ENCODE measurements at regions not wholly inside any gene's neighbourhood (a gene's known extent, or its start where the extent isn't known, plus 50 kb on each side); places are given as distances from the start of the nearest gene placed in this dataset.
"Not testable (repeated sequence)": the region's sequence is repeated elsewhere in the genome, so short reads cannot be mapped to it uniquely, and the experiment has no call there.

DNA sequence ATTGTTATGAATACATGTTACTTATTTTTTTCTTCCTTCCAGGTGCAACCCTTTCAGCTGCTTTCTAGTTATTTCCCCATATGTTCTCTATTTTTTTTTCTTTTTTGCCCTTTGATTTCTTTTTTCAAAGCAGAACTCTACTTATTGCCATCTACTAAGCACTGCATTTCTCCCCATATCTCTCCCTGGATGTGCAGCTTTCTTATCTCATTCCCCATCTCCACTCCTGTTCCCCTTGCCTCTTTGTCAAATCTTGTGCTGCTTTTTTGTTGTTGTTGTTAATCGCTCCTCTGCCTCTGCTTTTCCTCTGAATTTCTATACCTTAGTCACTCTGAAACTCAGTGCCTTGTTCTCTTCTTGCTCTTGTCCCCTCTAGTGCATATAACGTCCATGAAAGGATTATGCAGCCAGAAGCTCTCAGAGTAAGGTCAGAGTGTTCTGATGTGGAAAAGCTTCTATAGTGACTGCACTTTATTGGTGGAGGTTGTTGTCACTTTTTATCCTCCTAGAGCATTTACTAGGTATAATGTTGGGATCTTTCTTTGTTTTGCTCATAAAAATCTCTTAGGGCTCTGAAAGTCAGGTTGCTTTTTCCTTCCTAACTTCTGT lies 51.1 kb upstream of the JADE1 start:
- Histone ChIP-seq H3K27ac (ENCODE audit: low read length) (no peak overlapping the region), H3K27me3 (ENCODE audit: control insufficient read depth, insufficient read depth, low read length) (no peaks in the 10 kb centered on the region), H3K9me3 (ENCODE audit: control insufficient read depth, insufficient read depth, low read length) (no peaks in the 10 kb centered on the region), H3K4me3 (ENCODE audit: low read length) (no peak overlapping the region), H3K4me1 (ENCODE audit: control insufficient read depth, insufficient read depth, low read length) (0 out of 2 replicates have a peak, but pooled peaks cover 2% of the 10 kb centered on the region), H3K36me3 (ENCODE audit: control insufficient read depth, insufficient read depth, low read length) (no peaks in the 10 kb centered on the region)
- WGBS (ENCODE audit: insufficient coverage, insufficient read length): no CpG with 5 or more reads among the region's 2 CpGs
- no peak for DNase-seq (ENCODE audit: low read depth, low spot score)

GRCh38 chr4:128757712-128758111 lies 51.8 kb upstream of the JADE1 start:
- H3K36me3 ChIP-seq (ENCODE audit: control insufficient read depth, insufficient read depth, low read length): no peaks in the 10 kb centered on the region
- H3K9me3 ChIP-seq (ENCODE audit: control insufficient read depth, insufficient read depth, low read length): no peaks in the 10 kb centered on the region
- no peak overlapping the region for H3K4me3 ChIP-seq (ENCODE audit: low read length)
- no peak for DNase-seq (ENCODE audit: low read depth, low spot score)
- 0 out of 2 replicates have a peak, but pooled peaks cover 2% of the 10 kb centered on the region for H3K4me1 ChIP-seq (ENCODE audit: control insufficient read depth, insufficient read depth, low read length)
- no CpG with 5 or more reads among the region's 3 CpGs for WGBS (ENCODE audit: insufficient coverage, insufficient read length)
- H3K27me3 ChIP-seq (ENCODE audit: control insufficient read depth, insufficient read depth, low read length): no peaks in the 10 kb centered on the region
- H3K27ac ChIP-seq (ENCODE audit: low read length): no peak overlapping the region

GRCh38 chr4:128751354-128751753 lies 58.1 kb upstream of the JADE1 start:
- no CpG with 5 or more reads among the region's 4 CpGs for WGBS (ENCODE audit: insufficient coverage, insufficient read length)
- Histone ChIP-seq H3K4me1 (ENCODE audit: control insufficient read depth, insufficient read depth, low read length) (no peaks in the 10 kb centered on the region), H3K9me3 (ENCODE audit: control insufficient read depth, insufficient read depth, low read length) (no peaks in the 10 kb centered on the region), H3K27ac (ENCODE audit: low read length) (no peak overlapping the region), H3K36me3 (ENCODE audit: control insufficient read depth, insufficient read depth, low read length) (no peaks in the 10 kb centered on the region), H3K4me3 (ENCODE audit: low read length) (no peak overlapping the region), H3K27me3 (ENCODE audit: control insufficient read depth, insufficient read depth, low read length) (no peaks in the 10 kb centered on the region)
- DNase-seq (ENCODE audit: low read depth, low spot score): no peak

DNA sequence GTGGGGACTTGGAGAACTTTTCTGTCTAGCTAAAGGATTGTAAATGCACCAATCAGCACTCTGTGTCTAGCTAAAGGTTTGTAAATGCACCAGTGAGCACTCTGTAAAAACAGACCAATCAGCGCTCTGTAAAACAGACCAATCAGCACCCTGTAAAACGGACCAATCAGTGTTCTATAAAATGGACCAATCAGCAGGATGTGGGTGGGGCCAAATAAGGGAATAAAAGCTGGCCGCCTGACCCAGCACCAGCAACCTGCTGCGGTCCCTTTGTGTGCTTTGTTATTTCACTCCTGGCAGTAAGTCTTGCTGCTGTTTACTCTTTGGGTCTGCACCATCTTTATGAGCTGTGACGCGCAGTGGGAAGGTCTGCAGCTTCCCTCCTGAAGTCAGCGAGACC lies 67.8 kb upstream of the JADE1 start:
- H3K9me3 ChIP-seq (ENCODE audit: control insufficient read depth, insufficient read depth, low read length); H3K4me1 ChIP-seq (ENCODE audit: control insufficient read depth, insufficient read depth, low read length); H3K27me3 ChIP-seq (ENCODE audit: control insufficient read depth, insufficient read depth, low read length); H3K27ac ChIP-seq (ENCODE audit: low read length); H3K4me3 ChIP-seq (ENCODE audit: low read length); DNase-seq (ENCODE audit: low read depth, low spot score); H3K36me3 ChIP-seq (ENCODE audit: control insufficient read depth, insufficient read depth, low read length): not testable (repeated sequence)
- no CpG with 5 or more reads among the region's 7 CpGs for WGBS (ENCODE audit: insufficient coverage, insufficient read length)

DNA sequence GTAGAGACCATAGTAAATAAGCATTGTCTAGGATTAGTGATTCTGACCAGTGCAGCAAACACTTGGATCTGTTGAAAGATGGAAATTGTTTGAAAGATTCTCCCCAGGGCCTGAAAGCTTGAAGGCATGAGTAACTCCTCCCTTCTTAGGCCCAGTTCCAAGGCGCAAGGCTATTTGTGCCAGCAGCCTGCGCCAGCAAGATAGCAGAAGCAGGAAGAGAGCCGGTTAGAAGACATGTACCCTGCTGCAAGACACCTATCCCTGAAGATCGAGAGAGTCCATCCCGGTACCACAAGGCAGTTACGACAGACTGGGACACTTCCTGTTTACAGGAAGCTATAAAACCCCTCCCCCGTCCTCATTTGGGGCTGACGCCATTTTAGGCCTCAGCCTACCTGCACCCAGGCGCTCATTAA lies 72.4 kb upstream of the JADE1 start:
- no peak for DNase-seq (ENCODE audit: low read depth, low spot score)

GRCh38 chr4:128735714-128736113 lies 73.8 kb upstream of the JADE1 start:
- no peak overlapping the region for H3K4me3 ChIP-seq (ENCODE audit: low read length)
- no peak for DNase-seq (ENCODE audit: low read depth, low spot score)
- H3K27ac ChIP-seq (ENCODE audit: low read length): no peak overlapping the region
- WGBS (ENCODE audit: insufficient coverage, insufficient read length): no CpG with 5 or more reads among the region's 2 CpGs
- H3K27me3 ChIP-seq (ENCODE audit: control insufficient read depth, insufficient read depth, low read length): no peaks in the 10 kb centered on the region
- H3K9me3 ChIP-seq (ENCODE audit: control insufficient read depth, insufficient read depth, low read length): no peaks in the 10 kb centered on the region
- H3K4me1 ChIP-seq (ENCODE audit: control insufficient read depth, insufficient read depth, low read length): peaks cover 5% of the 10 kb centered on the region; the same call in 1 of the 2 replicates
- H3K36me3 ChIP-seq (ENCODE audit: control insufficient read depth, insufficient read depth, low read length): no peaks in the 10 kb centered on the region

More for the DNA sequence above, 72.4 kb upstream of the JADE1 start:
- H3K27me3 ChIP-seq (ENCODE audit: control insufficient read depth, insufficient read depth, low read length): no peaks in the 10 kb centered on the region
- H3K4me3 ChIP-seq (ENCODE audit: low read length): no peak overlapping the region
- H3K4me1 ChIP-seq (ENCODE audit: control insufficient read depth, insufficient read depth, low read length): peaks cover 4% of the 10 kb centered on the region; the same call in 1 of the 2 replicates
- no peak overlapping the region for H3K27ac ChIP-seq (ENCODE audit: low read length)
- H3K36me3 ChIP-seq (ENCODE audit: control insufficient read depth, insufficient read depth, low read length): no peaks in the 10 kb centered on the region
- no CpG with 5 or more reads among the region's 9 CpGs for WGBS (ENCODE audit: insufficient coverage, insufficient read length)
- H3K9me3 ChIP-seq (ENCODE audit: control insufficient read depth, insufficient read depth, low read length): no peaks in the 10 kb centered on the region

- WGBS (ENCODE audit: insufficient coverage, insufficient read length): no CpG with 5 or more reads among the region's 2 CpGs
- H3K27ac ChIP-seq (ENCODE audit: low read length): no peak overlapping the region
- DNase-seq (ENCODE audit: low read depth, low spot score): no peak
Measured at GRCh38 chr4:128728190-128728589, 81.3 kb upstream of the JADE1 start.

GRCh38 chr4:128727658-128728057 lies 81.8 kb upstream of the JADE1 start:
- peaks cover 4% of the 10 kb centered on the region; the same call in 1 of the 2 replicates for H3K4me1 ChIP-seq (ENCODE audit: control insufficient read depth, insufficient read depth, low read length)
- H3K4me3 ChIP-seq (ENCODE audit: low read length): no peak overlapping the region
- DNase-seq (ENCODE audit: low read depth, low spot score): no peak
- H3K36me3 ChIP-seq (ENCODE audit: control insufficient read depth, insufficient read depth, low read length): no peaks in the 10 kb centered on the region
- H3K27me3 ChIP-seq (ENCODE audit: control insufficient read depth, insufficient read depth, low read length): no peaks in the 10 kb centered on the region
- no peak overlapping the region for H3K27ac ChIP-seq (ENCODE audit: low read length)
- H3K9me3 ChIP-seq (ENCODE audit: control insufficient read depth, insufficient read depth, low read length): no peaks in the 10 kb centered on the region

More at GRCh38 chr4:128728190-128728589, 81.3 kb upstream of the JADE1 start:
- H3K4me1 ChIP-seq (ENCODE audit: control insufficient read depth, insufficient read depth, low read length): peaks cover 4% of the 10 kb centered on the region; the same call in 1 of the 2 replicates
- no peaks in the 10 kb centered on the region for H3K27me3 ChIP-seq (ENCODE audit: control insufficient read depth, insufficient read depth, low read length)
- no peaks in the 10 kb centered on the region for H3K9me3 ChIP-seq (ENCODE audit: control insufficient read depth, insufficient read depth, low read length)
- H3K36me3 ChIP-seq (ENCODE audit: control insufficient read depth, insufficient read depth, low read length): no peaks in the 10 kb centered on the region
- no peak overlapping the region for H3K4me3 ChIP-seq (ENCODE audit: low read length)

DNA sequence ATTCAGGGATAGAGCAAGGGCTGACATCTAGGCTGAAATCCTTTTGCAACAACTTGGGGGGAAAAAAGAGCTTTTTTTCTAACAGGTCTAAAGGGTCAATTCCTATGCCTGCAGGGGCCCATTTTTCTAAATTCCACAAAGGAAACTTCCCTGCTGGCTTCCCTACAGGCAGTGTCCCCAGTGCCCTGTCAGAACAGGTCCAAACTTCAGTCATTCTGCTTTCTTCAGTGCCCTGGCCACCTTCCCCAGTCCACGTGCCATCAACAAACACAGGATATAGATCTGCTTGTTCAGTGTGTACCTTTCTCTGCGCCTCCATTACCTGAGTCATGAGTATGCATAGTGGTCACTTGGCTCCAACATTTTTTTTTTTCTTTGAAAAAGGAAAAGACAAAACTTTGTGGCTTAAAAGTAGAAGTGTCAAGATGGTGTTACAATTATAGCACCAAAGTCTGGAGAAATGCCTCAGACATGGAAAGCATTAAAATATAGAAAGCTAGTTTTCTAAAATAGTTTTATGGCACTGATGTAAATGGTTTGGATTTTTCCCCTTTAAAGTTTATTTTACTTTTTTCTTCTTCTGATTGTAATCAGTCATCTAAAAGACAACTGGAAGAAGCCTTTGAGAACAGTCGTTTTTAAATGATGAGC lies 84.0 kb upstream of the JADE1 start:
- WGBS (ENCODE audit: insufficient coverage, insufficient read length): no CpG with 5 or more reads among the region's 3 CpGs
- no peak for DNase-seq (ENCODE audit: low read depth, low spot score)
- H3K27ac ChIP-seq (ENCODE audit: low read length): no peak overlapping the region
- H3K9me3 ChIP-seq (ENCODE audit: control insufficient read depth, insufficient read depth, low read length): no peaks in the 10 kb centered on the region
- H3K27me3 ChIP-seq (ENCODE audit: control insufficient read depth, insufficient read depth, low read length): no peaks in the 10 kb centered on the region
- H3K4me3 ChIP-seq (ENCODE audit: low read length): no peak overlapping the region
- H3K36me3 ChIP-seq (ENCODE audit: control insufficient read depth, insufficient read depth, low read length): no peaks in the 10 kb centered on the region
- peaks cover 2% of the 10 kb centered on the region; the same call in 1 of the 2 replicates for H3K4me1 ChIP-seq (ENCODE audit: control insufficient read depth, insufficient read depth, low read length)

GRCh38 chr4:128722911-128723310 lies 86.6 kb upstream of the JADE1 start:
- no CpG with 5 or more reads among the region's 2 CpGs for WGBS (ENCODE audit: insufficient coverage, insufficient read length)
- H3K9me3 ChIP-seq (ENCODE audit: control insufficient read depth, insufficient read depth, low read length): no peaks in the 10 kb centered on the region
- H3K27me3 ChIP-seq (ENCODE audit: control insufficient read depth, insufficient read depth, low read length): no peaks in the 10 kb centered on the region
- no peak overlapping the region for H3K27ac ChIP-seq (ENCODE audit: low read length)
- no peaks in the 10 kb centered on the region for H3K36me3 ChIP-seq (ENCODE audit: control insufficient read depth, insufficient read depth, low read length)
- DNase-seq (ENCODE audit: low read depth, low spot score): no peak
- peaks cover 2% of the 10 kb centered on the region; the same call in 1 of the 2 replicates for H3K4me1 ChIP-seq (ENCODE audit: control insufficient read depth, insufficient read depth, low read length)
- no peak overlapping the region for H3K4me3 ChIP-seq (ENCODE audit: low read length)

DNA sequence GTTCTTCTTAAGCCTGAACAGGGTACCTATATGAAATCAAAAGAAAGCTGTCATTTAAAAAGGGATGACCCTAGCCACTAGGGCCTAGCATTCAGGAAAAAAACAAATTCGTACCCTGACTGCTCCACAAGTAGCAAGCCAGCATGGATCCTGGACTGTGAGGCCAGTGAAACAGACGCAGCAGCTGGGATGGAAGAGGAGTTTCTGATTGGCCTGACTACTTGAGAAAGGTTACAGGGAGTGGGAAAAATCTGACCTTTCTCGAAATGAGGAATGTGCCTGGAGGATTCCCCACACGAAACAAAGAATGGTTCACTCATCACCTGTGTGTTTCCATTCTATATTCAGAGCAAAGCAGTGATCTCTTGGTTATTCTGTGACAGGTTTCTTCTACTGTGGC lies 87.6 kb upstream of the JADE1 start:
- no peak overlapping the region for H3K27ac ChIP-seq (ENCODE audit: low read length)
- no peaks in the 10 kb centered on the region for H3K9me3 ChIP-seq (ENCODE audit: control insufficient read depth, insufficient read depth, low read length)
- no peak overlapping the region for H3K4me3 ChIP-seq (ENCODE audit: low read length)
- no peaks in the 10 kb centered on the region for H3K36me3 ChIP-seq (ENCODE audit: control insufficient read depth, insufficient read depth, low read length)
- WGBS (ENCODE audit: insufficient coverage, insufficient read length): no CpG with 5 or more reads among the region's 4 CpGs
- no peaks in the 10 kb centered on the region for H3K27me3 ChIP-seq (ENCODE audit: control insufficient read depth, insufficient read depth, low read length)
- no peak for DNase-seq (ENCODE audit: low read depth, low spot score)
- peaks cover 2% of the 10 kb centered on the region; the same call in 1 of the 2 replicates for H3K4me1 ChIP-seq (ENCODE audit: control insufficient read depth, insufficient read depth, low read length)

Measured in iPS DF 6.9 (cell line).